Kidney epithelial cell (primary cell): ENCODE measurements at regions not wholly inside any gene's neighbourhood (a gene's known extent, or its start where the extent isn't known, plus 50 kb on each side); places are given as distances from the start of the nearest gene placed in this dataset.

Experiments
- DNase-seq: peaks from one replicate; pipeline ENCODE4 v3.0.0-alpha.2; 2010; ENCODE audit warnings: low read depth
- H3K27me3 ChIP-seq: 2 replicates; pipeline ENCODE4 v1.6.0; 2011; ENCODE audit warnings: low read length; ENCODE audit not compliant: control insufficient read depth, insufficient read depth
- H3K36me3 ChIP-seq: 2 replicates; pipeline ENCODE4 v1.5.1; 2011; ENCODE audit warnings: low read length; ENCODE audit not compliant: control insufficient read depth, insufficient read depth
- H3K4me3 ChIP-seq: 2 replicates; pipeline ENCODE4 v1.5.1; 2011; ENCODE audit warnings: low read depth, mild to moderate bottlenecking, control low read depth, low read length
- CTCF ChIP-seq: IDR thresholded peaks from 2 replicates; pipeline ENCODE4 v1.5.1; 2011; ENCODE audit warnings: mild to moderate bottlenecking, moderate library complexity, low read length, control low read depth, inconsistent platforms; ENCODE audit not compliant: insufficient read depth, poor library complexity, severe bottlenecking

GRCh38 chr7:19427944-19428343 is 280.9 kb downstream of the POLR1F start:
- no peaks in the 10 kb centered on the region for H3K36me3 ChIP-seq
- no peaks in the 10 kb centered on the region for H3K27me3 ChIP-seq
- no peak for DNase-seq
- no peak for TF ChIP-seq CTCF
- H3K4me3 ChIP-seq, result no peak overlapping the region

GRCh38 chr7:19421861-19422260 is 276.6 kb upstream of the FERD3L start:
- H3K36me3 ChIP-seq, result no peaks in the 10 kb centered on the region
- DNase-seq, result no peak
- no peak overlapping the region for H3K4me3 ChIP-seq
- no peaks in the 10 kb centered on the region for H3K27me3 ChIP-seq
- no peak for TF ChIP-seq CTCF

GRCh38 chr7:19417231-19417630 is 272.0 kb upstream of the FERD3L start:
- Histone ChIP-seq H3K36me3 (no peaks in the 10 kb centered on the region), H3K27me3 (no peaks in the 10 kb centered on the region), H3K4me3 (no peak overlapping the region)
- DNase-seq, result no peak
- no peak for TF ChIP-seq CTCF

GRCh38 chr7:19415123-19415522 is 269.9 kb upstream of the FERD3L start:
- DNase-seq, result no peak

GRCh38 chr7:19413443-19413965 is 268.3 kb upstream of the FERD3L start:
- no peak overlapping the region for H3K4me3 ChIP-seq
- no peaks in the 10 kb centered on the region for H3K36me3 ChIP-seq
- no peak for DNase-seq
- no peaks in the 10 kb centered on the region for H3K27me3 ChIP-seq
- TF ChIP-seq CTCF, result no peak

More at GRCh38 chr7:19415123-19415522, 269.9 kb upstream of the FERD3L start:
- no peak for TF ChIP-seq CTCF
- Histone ChIP-seq H3K27me3 (no peaks in the 10 kb centered on the region), H3K4me3 (no peak overlapping the region), H3K36me3 (no peaks in the 10 kb centered on the region)

- DNase-seq, result no peak
- H3K36me3 ChIP-seq, result no peaks in the 10 kb centered on the region
- H3K27me3 ChIP-seq, result no peaks in the 10 kb centered on the region
- no peak for TF ChIP-seq CTCF
- no peak overlapping the region for H3K4me3 ChIP-seq
Measured at GRCh38 chr7:19410691-19411090, 265.5 kb upstream of the FERD3L start.
